Glutamatergic neuron (in vitro differentiated cells): ENCODE measurements at regions not wholly inside any gene's neighbourhood (a gene's known extent, or its start where the extent isn't known, plus 50 kb on each side); places are given as distances from the start of the nearest gene placed in this dataset.
"Not testable (repeated sequence)": the region's sequence is repeated elsewhere in the genome, so short reads cannot be mapped to it uniquely, and the experiment has no call there.

ENCODE experiments used
- DNase-seq: peaks from one replicate; pipeline ENCODE4 v3.0.0; 2022
- H3K27ac Mint-ChIP-seq: one replicate; pipeline ENCODE4 v1.8.0; 2020; ENCODE audit warnings: mild to moderate bottlenecking, mixed read lengths, inconsistent platforms; ENCODE audit not compliant: unreplicated experiment
- H3K27me3 Mint-ChIP-seq: one replicate; pipeline ENCODE4 v1.8.0; 2020; ENCODE audit warnings: mild to moderate bottlenecking, moderate library complexity, mixed read lengths, inconsistent platforms; ENCODE audit not compliant: unreplicated experiment
- H3K36me3 Mint-ChIP-seq: one replicate; pipeline ENCODE4 v1.8.0; 2020; ENCODE audit warnings: mild to moderate bottlenecking, mixed read lengths, inconsistent platforms; ENCODE audit not compliant: unreplicated experiment
- H3K4me1 Mint-ChIP-seq: one replicate; pipeline ENCODE4 v1.8.0; 2020; ENCODE audit warnings: mild to moderate bottlenecking, low read depth, mixed read lengths, inconsistent platforms; ENCODE audit not compliant: unreplicated experiment
- H3K4me3 Mint-ChIP-seq: one replicate; pipeline ENCODE4 v1.8.0; 2020; ENCODE audit warnings: mild to moderate bottlenecking, mixed read lengths, inconsistent platforms; ENCODE audit not compliant: unreplicated experiment
- H3K9me3 Mint-ChIP-seq: one replicate; pipeline ENCODE4 v1.8.0; 2020; ENCODE audit warnings: mild to moderate bottlenecking, moderate library complexity, mixed read lengths, inconsistent platforms; ENCODE audit not compliant: unreplicated experiment
- CTCF ChIP-seq: fragments of 200-600 bp; sonication (generic); IDR thresholded peaks from one replicate; pipeline ENCODE4 v1.5.0; 2021; ENCODE audit not compliant: partially characterized antibody, unreplicated experiment

GRCh38 chr6:148016013-148016412 is 326.6 kb upstream of the SASH1 start:
- peaks cover 3% of the 10 kb centered on the region for H3K27me3 Mint-ChIP-seq
- H3K4me1 Mint-ChIP-seq, result no peaks in the 10 kb centered on the region
- no peak overlapping the region for H3K4me3 Mint-ChIP-seq
- TF ChIP-seq CTCF, result no peak
- H3K36me3 Mint-ChIP-seq, result peaks cover 14% of the 10 kb centered on the region
- no peak for DNase-seq
- H3K9me3 Mint-ChIP-seq, result peaks cover 2% of the 10 kb centered on the region
- no peak overlapping the region for H3K27ac Mint-ChIP-seq

GRCh38 chr6:148021165-148021564 is 321.5 kb upstream of the SASH1 start:
- H3K4me3 Mint-ChIP-seq, result no peak overlapping the region
- H3K27me3 Mint-ChIP-seq, result no peaks in the 10 kb centered on the region
- DNase-seq, result no peak
- no peaks in the 10 kb centered on the region for H3K4me1 Mint-ChIP-seq
- no peak for TF ChIP-seq CTCF
- H3K36me3 Mint-ChIP-seq, result no peaks in the 10 kb centered on the region
- peaks cover 3% of the 10 kb centered on the region for H3K9me3 Mint-ChIP-seq
- no peak overlapping the region for H3K27ac Mint-ChIP-seq

GRCh38 chr6:148021699-148022098 is 320.9 kb upstream of the SASH1 start:
- no peaks in the 10 kb centered on the region for H3K36me3 Mint-ChIP-seq
- H3K27ac Mint-ChIP-seq, result no peak overlapping the region
- H3K4me1 Mint-ChIP-seq, result no peaks in the 10 kb centered on the region
- H3K4me3 Mint-ChIP-seq, result no peak overlapping the region
- H3K27me3 Mint-ChIP-seq, result no peaks in the 10 kb centered on the region
- H3K9me3 Mint-ChIP-seq, result peaks cover 3% of the 10 kb centered on the region
- TF ChIP-seq CTCF, result no peak
- DNase-seq, result no peak

- not testable (repeated sequence) for H3K27ac Mint-ChIP-seq, H3K4me3 Mint-ChIP-seq, H3K36me3 Mint-ChIP-seq, H3K4me1 Mint-ChIP-seq, H3K9me3 Mint-ChIP-seq, H3K27me3 Mint-ChIP-seq, DNase-seq
These were observed 320.4 kb upstream of the SASH1 start for GRCh38 chr6:148022279-148022678.

- TF ChIP-seq CTCF, result no peak
- H3K4me3 Mint-ChIP-seq, result no peak overlapping the region
- no peaks in the 10 kb centered on the region for H3K27me3 Mint-ChIP-seq
- H3K9me3 Mint-ChIP-seq, result no peaks in the 10 kb centered on the region
- H3K4me1 Mint-ChIP-seq, result no peaks in the 10 kb centered on the region
- no peaks in the 10 kb centered on the region for H3K36me3 Mint-ChIP-seq
- DNase-seq, result no peak
- H3K27ac Mint-ChIP-seq, result no peak overlapping the region
These were observed 315.4 kb upstream of the SASH1 start for GRCh38 chr6:148027201-148027600.
